ENCODE measurements at regions not wholly inside any gene's neighbourhood (a gene's known extent, or its start where the extent isn't known, plus 50 kb on each side); places are given as distances from the start of the nearest gene placed in this dataset.

DNA sequence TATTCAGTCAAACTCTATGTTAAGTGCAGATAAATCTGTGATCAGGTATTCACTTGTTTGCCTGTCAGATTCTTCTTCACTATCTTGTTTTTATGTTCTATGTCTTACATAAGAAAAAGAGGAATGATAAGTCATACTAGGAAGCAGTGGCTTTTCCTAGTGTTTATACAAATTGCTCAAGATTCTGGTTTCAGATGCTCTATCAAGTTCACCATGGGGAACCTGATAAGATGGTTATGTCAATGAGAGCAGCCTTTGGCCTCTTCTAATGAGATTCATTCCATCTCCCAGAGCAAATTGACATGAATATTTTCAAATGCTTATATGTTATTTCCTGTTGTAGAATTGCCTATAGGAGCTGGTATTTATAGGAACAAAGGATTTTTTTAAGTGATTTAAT, 218.8 kb upstream of the TMPRSS15 start:
- no peak for DNase-seq (ENCODE audit: low read depth)

GRCh38 chr21:18630446-18630845, 226.9 kb upstream of the TMPRSS15 start:
- TF ChIP-seq CTCF (conservative IDR thresholded peaks at IDR 0.05; ENCODE audit: low read depth, low read length): no peak
- DNase-seq (ENCODE audit: low read depth): no peak
- H3K4me3 ChIP-seq (ENCODE audit: low read length): no peak overlapping the region

More for the DNA sequence above, 218.8 kb upstream of the TMPRSS15 start:
- no peak overlapping the region for H3K4me3 ChIP-seq (ENCODE audit: low read length)
- TF ChIP-seq CTCF (conservative IDR thresholded peaks at IDR 0.05; ENCODE audit: low read depth, low read length): no peak

DNA sequence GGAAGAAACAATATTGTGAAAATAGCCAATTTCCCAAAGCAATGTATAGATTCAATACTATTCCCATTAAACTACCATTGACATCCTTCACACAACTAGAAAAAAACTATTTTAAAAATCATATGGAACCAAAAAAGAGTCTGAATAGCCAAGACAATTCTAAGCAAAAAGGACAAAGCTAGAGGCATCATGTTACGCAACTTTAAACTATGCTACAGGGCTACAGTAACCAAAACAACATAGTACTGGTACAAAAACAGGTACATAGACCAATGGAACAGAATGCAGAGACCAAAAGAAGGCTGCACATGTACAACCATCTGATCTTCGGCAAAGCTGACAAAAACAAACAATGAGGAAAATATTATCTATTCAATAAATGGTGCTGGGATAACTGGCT, 233.3 kb upstream of the TMPRSS15 start:
- no peak for DNase-seq (ENCODE audit: low read depth)
- no peak for TF ChIP-seq CTCF (conservative IDR thresholded peaks at IDR 0.05; ENCODE audit: low read depth, low read length)
- H3K4me3 ChIP-seq (ENCODE audit: low read length): no peak overlapping the region

- no peak for TF ChIP-seq CTCF (conservative IDR thresholded peaks at IDR 0.05; ENCODE audit: low read depth, low read length)
- no peak for DNase-seq (ENCODE audit: low read depth)
Observed at GRCh38 chr21:18646116-18646515, 242.5 kb upstream of the TMPRSS15 start.

GRCh38 chr21:18655931-18656330, 252.3 kb upstream of the TMPRSS15 start:
- TF ChIP-seq CTCF (conservative IDR thresholded peaks at IDR 0.05; ENCODE audit: low read depth, low read length): no peak
- H3K4me3 ChIP-seq (ENCODE audit: low read length): no peak overlapping the region
- no peak for DNase-seq (ENCODE audit: low read depth)

More at GRCh38 chr21:18646116-18646515, 242.5 kb upstream of the TMPRSS15 start:
- H3K4me3 ChIP-seq (ENCODE audit: low read length): no peak overlapping the region

DNA sequence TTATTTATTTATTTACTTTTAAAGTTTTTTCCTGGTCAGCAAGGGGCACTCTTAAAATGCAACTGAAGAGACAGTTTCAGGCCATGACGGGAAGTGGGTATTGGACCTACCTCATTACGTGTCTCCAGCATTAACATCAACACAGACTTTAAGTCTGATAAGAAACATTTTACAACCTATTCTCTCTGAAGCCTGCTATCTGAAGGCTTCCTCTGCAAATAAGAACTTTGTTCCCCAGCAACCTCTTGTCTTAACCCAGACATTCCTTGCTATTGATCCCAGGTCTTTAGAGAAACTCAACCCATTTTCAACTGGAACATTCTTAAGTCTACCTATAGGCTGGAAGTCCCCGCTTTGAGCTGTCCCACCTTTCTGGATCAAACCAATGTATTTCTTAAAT, 258.3 kb upstream of the TMPRSS15 start:
- no peak overlapping the region for H3K4me3 ChIP-seq (ENCODE audit: low read length)
- TF ChIP-seq CTCF (conservative IDR thresholded peaks at IDR 0.05; ENCODE audit: low read depth, low read length): no peak
- no peak for DNase-seq (ENCODE audit: low read depth)

GRCh38 chr21:18663663-18664062, 260.1 kb upstream of the TMPRSS15 start:
- DNase-seq (ENCODE audit: low read depth): no peak
- no peak overlapping the region for H3K4me3 ChIP-seq (ENCODE audit: low read length)
- TF ChIP-seq CTCF (conservative IDR thresholded peaks at IDR 0.05; ENCODE audit: low read depth, low read length): no peak
